ENCODE measurements at regions not wholly inside any gene's neighbourhood (a gene's known extent, or its start where the extent isn't known, plus 50 kb on each side); places are given as distances from the start of the nearest gene placed in this dataset.
A peak's percentile ranks its signal among the peaks of the same experiment; 100 is the strongest.

- Histone ChIP-seq H3F3A (replicated peaks; ENCODE audit: insufficient read depth) (no peaks in the 10 kb centered on the region), H3K27me3 (ENCODE audit: insufficient read depth) (no peaks in the 10 kb centered on the region), H3K79me2 (ENCODE audit: insufficient read depth) (no peaks in the 10 kb centered on the region), H2AFZ (ENCODE audit: low read depth) (peak overlapping the region; percentile 2; the same call in 1 of the 2 replicates), H3K9me2 (no peaks in the 10 kb centered on the region), H3K9ac (no peak overlapping the region), H3K9me3 (no peaks in the 10 kb centered on the region), H3K4me1 (ENCODE audit: control insufficient read depth in 1 of 2, insufficient read depth in 2 of 2, low read depth in 1 of 2, low read length in 1 of 2) (peaks cover 8 to 16% of the 10 kb centered on the region in 2 experiments; a peak in 2 of 4 replicates), H3K4me3 (ENCODE audit: low read depth in 2 of 2, low read length in 1 of 2) (no peak overlapping the region), H4K20me1 (ENCODE audit: insufficient read depth) (no peaks in the 10 kb centered on the region), H3K4me2 (0 out of 2 replicates have a peak overlapping the region, but pooled peaks have one; percentile 38), H3K27ac (ENCODE audit: low read depth in 2 of 2, low read length in 1 of 2) (no peak overlapping the region), H3K36me3 (replicated peaks in 1 of 2; ENCODE audit: control insufficient read depth in 1 of 2, insufficient read depth in 2 of 2, low read length in 1 of 2) (no peaks in the 10 kb centered on the region)
- peak; percentile 47 for TF ChIP-seq PBX3 (IDR thresholded peaks at IDR 0.05)
- no peak for TF ChIP-seq GATA2 (CRISPR knock-in tag; IDR thresholded peaks at IDR 0.05)
- peak; percentile 87 for TF ChIP-seq FOSL2 (IDR thresholded peaks at IDR 0.05; ENCODE audit: borderline replicate concordance, low read depth)
- no peak for TF ChIP-seq NFIC (IDR thresholded peaks at IDR 0.05; ENCODE audit: borderline replicate concordance)
- no peak for TF ChIP-seq RAD21 (IDR thresholded peaks at IDR 0.05; ENCODE audit: low read length)
- no peak for TF ChIP-seq IRF3 (IDR thresholded peaks at IDR 0.05; ENCODE audit: low read depth, low read length)
- TF ChIP-seq MXI1 (IDR thresholded peaks at IDR 0.05; ENCODE audit: low read depth, low read length) = no peak
- no peak for TF ChIP-seq YY1 (IDR thresholded peaks at IDR 0.05; ENCODE audit: low read depth)
- no peak for TF ChIP-seq TEAD4 (IDR thresholded peaks at IDR 0.05; ENCODE audit: borderline replicate concordance, insufficient read depth)
- TF ChIP-seq RFX5 (IDR thresholded peaks at IDR 0.05; ENCODE audit: low read length) = no peak
- TF ChIP-seq EP300 (IDR thresholded peaks at IDR 0.05; ENCODE audit: borderline replicate concordance in 1 of 2, low read depth in 1 of 2, low read length in 1 of 2) = peak in 1 of 2 experiments; percentile 34; a peak in 1 of 4 replicates
- TF ChIP-seq POLR2AphosphoS5 (IDR thresholded peaks at IDR 0.05; ENCODE audit: low read depth, low read length) = no peak
- no peak for TF ChIP-seq USF2 (IDR thresholded peaks at IDR 0.05; ENCODE audit: borderline replicate concordance, low read depth, low read length)
- no peak for TF ChIP-seq TAF1 (IDR thresholded peaks at IDR 0.05; ENCODE audit: borderline replicate concordance, low read depth, low read length)
- TF ChIP-seq TCF12 (IDR thresholded peaks at IDR 0.05) = peak; percentile 56; the same call in 1 of the 2 replicates
- TF ChIP-seq JUND (IDR thresholded peaks at IDR 0.05) = peak; percentile 73
- POLR2A ChIA-PET = no interaction called here
- CTCF ChIA-PET = interaction anchor here (1.1 to 1.8 kb wide), 2 partner anchors 264 to 307 kb away, joined by 3 to 5 read pairs; no protein-coding TSS in a partner anchor
- WGBS (ENCODE audit: low lambda C conversion rate) = 41% methylated on average over 2 of the region's 2 CpGs
- DNase-seq = no peak
These were observed 93.3 kb upstream of the SLC44A1 start for GRCh38 chr9:105150991-105151685.
